ENCODE measurements at regions not wholly inside any gene's neighbourhood (a gene's known extent, or its start where the extent isn't known, plus 50 kb on each side); places are given as distances from the start of the nearest gene placed in this dataset.

- no peak for TF ChIP-seq CTCF (IDR thresholded peaks at IDR 0.05)
- no peak for TF ChIP-seq POLR2A (IDR thresholded peaks at IDR 0.05)
Observed at GRCh38 chr2:216985658-216986141, 125.8 kb upstream of the TNP1 start.

Measured in uterus (tissue), 2 donors.